Body of pancreas (tissue), 4 donors: ENCODE measurements at regions not wholly inside any gene's neighbourhood (a gene's known extent, or its start where the extent isn't known, plus 50 kb on each side); places are given as distances from the start of the nearest gene placed in this dataset.

Source experiments
- ATAC-seq: fragments of 150-250 bp; one replicate; pipeline ENCODE4 v1.9.1; 2016
- DNase-seq, 4 donors: peaks; one replicate each; pipeline ENCODE4 v3.0.0-alpha.2; 2019
- H3K27ac ChIP-seq, 4 donors: fragments of 200-600 bp; sonication (generic); 1 replicate in 3 of 4; 2 replicates in 1 of 4; pipeline versions ENCODE4 v1.5.1 to v1.6.1; 2016 to 2019; ENCODE audit warnings: mild to moderate bottlenecking in 1 of 4, mixed read lengths in 1 of 4, moderate library complexity in 1 of 4
- H3K27me3 ChIP-seq, 2 donors: fragments of 200-600 bp; sonication (generic); one replicate each; pipeline ENCODE4 v1.6.0; 2016; ENCODE audit warnings: mild to moderate bottlenecking in 1 of 2
- H3K36me3 ChIP-seq, 2 donors: fragments of 200-600 bp; sonication (generic); replicated peaks in 1 of 2; 2 replicates each; pipeline ENCODE4 v1.5.1; 2016; ENCODE audit warnings: low read depth in 2 of 2; ENCODE audit not compliant: insufficient read depth in 1 of 2
- H3K4me1 ChIP-seq: fragments of 200-600 bp; sonication (generic); one replicate; pipeline ENCODE4 v1.6.0; 2016
- H3K4me3 ChIP-seq, 2 donors: fragments of 200-600 bp; sonication (generic); 1 replicate in 1 of 2; 2 replicates in 1 of 2; pipeline ENCODE4 v1.5.1; 2016 to 2019
- H3K9me3 ChIP-seq, 3 donors: fragments of 200-600 bp; sonication (generic); 1 replicate in 2 of 3; 2 replicates in 1 of 3; pipeline ENCODE4 v1.5.1; 2016
- CTCF ChIP-seq, 7 experiments: fragments of 450-650 bp in 4 of 7; fragments of 200-600 bp in 3 of 7; sonication (generic) in 3 of 7; IDR thresholded peaks; one replicate each; pipeline ENCODE4 v1.5.1; 2016 to 2019; ENCODE audit warnings: antibody characterized with exemption in 7 of 7
- POLR2A ChIP-seq, 3 donors: fragments of 450-650 bp; IDR thresholded peaks; one replicate each; pipeline ENCODE4 v1.6.1; 2016; ENCODE audit warnings: antibody characterized with exemption in 3 of 3, mild to moderate bottlenecking in 2 of 3
- WGBS, 2 donors: methylation state at CpG; one replicate each; pipeline ENCODE4 v1.1.5; 2017; 5-methylcytosine and 5-hydroxymethylcytosine counted together
- intact Hi-C: fragments of 100-400 bp; cut with DNase I; formaldehyde crosslinking; loops from one replicate; pipeline ENCODE4 v1.15.1; 2023

- Histone ChIP-seq H3K36me3 (no peaks in the 10 kb centered on the region), H3K27ac (no peak overlapping the region), H3K4me3 (no peak overlapping the region), H3K27me3 (no peaks in the 10 kb centered on the region), H3K9me3 (no peaks in the 10 kb centered on the region), H3K4me1 (no peaks in the 10 kb centered on the region)
- intact Hi-C loops, result no loop called here
- ATAC-seq (no peak), DNase-seq (no peak)
- no peak for TF ChIP-seq POLR2A (IDR thresholded peaks at IDR 0.05)
- no peak for TF ChIP-seq CTCF (IDR thresholded peaks at IDR 0.05)
- 55 to 56% methylated on average over 2 of the region's 2 CpGs for WGBS, 2 donors
These were observed 247.5 kb downstream of the GABRG1 start for GRCh38 chr4:45876235-45876890.

- no peaks in the 10 kb centered on the region for H3K27me3 ChIP-seq
- no peaks in the 10 kb centered on the region for H3K9me3 ChIP-seq
- no peak overlapping the region for H3K4me3 ChIP-seq
- TF ChIP-seq POLR2A (IDR thresholded peaks at IDR 0.05) (no peak), CTCF (IDR thresholded peaks at IDR 0.05) (no peak)
- ATAC-seq, result no peak
- intact Hi-C loops, result no loop called here
- WGBS, 2 donors, result 31 to 38% methylated on average over 3 of the region's 3 CpGs
- no peaks in the 10 kb centered on the region for H3K36me3 ChIP-seq
- DNase-seq, result no peak
- H3K4me1 ChIP-seq, result no peaks in the 10 kb centered on the region
- no peak overlapping the region for H3K27ac ChIP-seq
These were observed 254.7 kb downstream of the GABRG1 start for GRCh38 chr4:45869184-45869583.

GRCh38 chr4:45865781-45866180 lies 258.1 kb downstream of the GABRG1 start:
- 43 to 66% methylated on average over 2 of the region's 2 CpGs for WGBS, 2 donors
- no peak for ATAC-seq

GRCh38 chr4:45855857-45856256 lies 268.0 kb downstream of the GABRG1 start:
- H3K4me3 ChIP-seq, result no peak overlapping the region
- H3K27me3 ChIP-seq, result no peaks in the 10 kb centered on the region
- no peak for TF ChIP-seq POLR2A (IDR thresholded peaks at IDR 0.05)
- no peak for TF ChIP-seq CTCF (IDR thresholded peaks at IDR 0.05)
- ATAC-seq (no peak), DNase-seq (no peak)
- no peak overlapping the region for H3K27ac ChIP-seq
- WGBS, 2 donors, result 64 to 100% methylated on average over 1 to 2 of the region's 2 CpGs
- no peaks in the 10 kb centered on the region for H3K9me3 ChIP-seq
- H3K36me3 ChIP-seq, result no peaks in the 10 kb centered on the region
- no peaks in the 10 kb centered on the region for H3K4me1 ChIP-seq
- intact Hi-C loops, result no loop called here

More at GRCh38 chr4:45865781-45866180, 258.1 kb downstream of the GABRG1 start:
- intact Hi-C loops, result no loop called here
- DNase-seq, result no peak
- TF ChIP-seq CTCF (IDR thresholded peaks at IDR 0.05) (no peak), POLR2A (IDR thresholded peaks at IDR 0.05) (no peak)
- H3K36me3 ChIP-seq, result no peaks in the 10 kb centered on the region
- no peaks in the 10 kb centered on the region for H3K4me1 ChIP-seq
- H3K9me3 ChIP-seq, result no peaks in the 10 kb centered on the region
- H3K4me3 ChIP-seq, result no peak overlapping the region
- no peaks in the 10 kb centered on the region for H3K27me3 ChIP-seq
- no peak overlapping the region for H3K27ac ChIP-seq

- intact Hi-C loops, result no loop called here
- Histone ChIP-seq H3K27ac (no peak overlapping the region), H3K27me3 (no peaks in the 10 kb centered on the region), H3K9me3 (no peaks in the 10 kb centered on the region), H3K36me3 (no peaks in the 10 kb centered on the region), H3K4me3 (no peak overlapping the region), H3K4me1 (no peaks in the 10 kb centered on the region)
- no peak for TF ChIP-seq CTCF (IDR thresholded peaks at IDR 0.05)
- TF ChIP-seq POLR2A (IDR thresholded peaks at IDR 0.05), result no peak
- DNase-seq, result no peak
- ATAC-seq, result no peak
- WGBS, 2 donors, result 65 to 75% methylated on average over 1 of the region's 1 CpG
These were observed 277.8 kb downstream of the GABRG1 start for GRCh38 chr4:45846016-45846415.
